Inflammatory macrophage treated with lipopolysaccharide for 4 hours (primary cell): ENCODE measurements at regions not wholly inside any gene's neighbourhood (a gene's known extent, or its start where the extent isn't known, plus 50 kb on each side); places are given as distances from the start of the nearest gene placed in this dataset.
"Not testable (repeated sequence)": the region's sequence is repeated elsewhere in the genome, so short reads cannot be mapped to it uniquely, and the experiment has no call there.

Experiments used
- DNase-seq: peaks from one replicate; pipeline ENCODE4 v3.0.0-alpha.2; 2020

- no peak for DNase-seq
These were observed 516.9 kb downstream of the REEP3 start for GRCh38 chr10:64038107-64038506.

DNA sequence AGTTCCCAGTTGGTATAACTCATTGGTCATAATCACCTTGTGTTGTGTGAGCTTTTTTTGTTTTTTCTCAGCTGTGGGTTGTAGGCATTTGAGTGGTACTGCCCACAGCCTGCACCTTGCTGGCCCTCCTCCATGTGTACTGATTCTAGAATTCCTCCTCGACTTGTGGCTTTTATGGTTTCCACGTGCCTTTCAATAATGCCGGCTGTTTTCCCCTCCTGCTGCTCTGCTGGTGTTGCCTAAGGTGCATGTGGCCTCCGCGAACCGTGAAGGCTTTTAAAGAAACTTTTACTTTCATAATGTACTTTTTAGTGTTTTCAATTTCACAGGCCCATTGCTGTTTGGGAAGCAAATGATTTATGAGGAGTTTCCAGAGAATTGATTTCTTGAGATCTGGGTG is 518.0 kb downstream of the REEP3 start:
- DNase-seq, result peak; percentile 57

DNA sequence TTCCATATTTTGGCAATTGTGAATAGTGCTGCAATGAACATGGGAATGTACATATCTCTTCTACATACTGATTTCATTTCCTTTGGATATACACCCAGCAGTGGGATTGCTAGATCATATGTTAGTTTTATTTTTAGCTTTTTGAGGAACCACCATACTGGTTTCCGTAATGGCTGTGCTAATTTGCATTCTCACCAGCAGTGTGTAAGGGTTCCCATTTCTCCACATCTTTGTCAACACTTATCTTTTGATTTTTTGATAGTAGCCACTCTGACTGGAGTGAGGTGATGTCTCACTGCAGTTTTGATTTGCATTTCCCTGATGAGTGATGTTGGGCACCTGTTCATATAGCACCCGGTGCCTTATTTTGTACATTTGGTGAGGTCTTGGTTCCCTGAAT is 519.6 kb downstream of the REEP3 start:
- peak; percentile 79 for DNase-seq

- peak; percentile 72 for DNase-seq
These were observed 520.2 kb downstream of the REEP3 start for GRCh38 chr10:64041185-64041988.

DNA sequence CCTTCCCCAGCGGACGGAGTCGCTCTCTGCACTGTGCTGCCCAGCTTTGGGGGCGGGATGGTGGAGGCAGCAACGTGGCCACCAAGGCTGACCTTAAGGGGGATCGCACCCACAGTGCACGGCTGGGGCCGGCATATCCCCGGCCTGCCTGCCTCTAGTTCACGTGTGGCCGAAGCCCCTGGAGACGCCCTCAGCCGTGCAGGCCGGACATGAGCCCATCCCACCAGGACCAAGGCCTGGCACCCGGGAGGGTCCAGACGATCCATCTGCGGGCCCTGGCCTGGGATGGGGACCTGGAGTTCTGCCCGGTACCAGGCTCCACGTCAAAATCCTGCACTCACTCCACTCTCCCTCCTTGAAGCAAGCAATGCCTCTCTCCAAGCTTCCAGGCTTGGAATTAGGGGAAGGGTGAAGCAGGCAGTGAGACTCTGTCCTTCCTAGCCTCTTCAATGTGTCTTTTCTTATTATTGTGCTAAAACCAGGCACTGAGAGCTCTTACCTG is 520.8 kb downstream of the REEP3 start:
- DNase-seq, result no peak

GRCh38 chr10:64044098-64044497 is 522.9 kb downstream of the REEP3 start:
- DNase-seq, result no peak

DNA sequence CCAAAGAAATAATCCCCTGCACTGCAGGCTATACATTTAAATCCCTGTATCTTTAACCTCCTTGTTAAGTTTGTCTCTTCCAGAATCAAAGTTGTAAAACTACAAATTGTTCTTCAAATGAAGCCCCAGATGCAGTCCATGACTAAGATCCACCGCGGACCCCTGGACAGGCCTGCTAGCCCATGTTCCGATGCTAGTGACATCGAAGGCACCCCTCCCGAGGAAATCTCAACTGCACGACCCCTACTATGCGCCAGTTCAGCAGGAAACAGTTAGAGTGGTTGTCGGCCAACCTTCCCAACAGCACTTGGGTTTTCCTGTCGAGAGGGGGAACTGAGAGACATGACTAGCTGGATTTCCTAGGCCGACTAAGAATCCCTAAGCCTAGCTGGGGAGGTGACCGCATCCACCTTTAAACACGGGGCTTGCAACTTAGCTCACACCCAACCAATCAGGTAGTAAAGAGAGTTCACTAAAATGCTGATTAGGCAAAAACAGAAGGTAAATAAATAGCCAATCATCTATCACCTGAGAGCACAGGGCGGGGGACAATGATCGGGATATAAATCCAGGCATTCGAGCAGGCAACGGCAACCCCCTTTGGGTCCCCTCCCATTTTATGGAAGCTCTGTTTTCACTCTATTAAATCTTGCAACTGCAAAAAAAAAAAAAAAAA is 523.9 kb downstream of the REEP3 start:
- DNase-seq, result not testable (repeated sequence)

GRCh38 chr10:64054392-64054791 is 533.2 kb downstream of the REEP3 start:
- DNase-seq, result no peak

GRCh38 chr10:64059884-64060283 is 538.7 kb downstream of the REEP3 start:
- no peak for DNase-seq

DNA sequence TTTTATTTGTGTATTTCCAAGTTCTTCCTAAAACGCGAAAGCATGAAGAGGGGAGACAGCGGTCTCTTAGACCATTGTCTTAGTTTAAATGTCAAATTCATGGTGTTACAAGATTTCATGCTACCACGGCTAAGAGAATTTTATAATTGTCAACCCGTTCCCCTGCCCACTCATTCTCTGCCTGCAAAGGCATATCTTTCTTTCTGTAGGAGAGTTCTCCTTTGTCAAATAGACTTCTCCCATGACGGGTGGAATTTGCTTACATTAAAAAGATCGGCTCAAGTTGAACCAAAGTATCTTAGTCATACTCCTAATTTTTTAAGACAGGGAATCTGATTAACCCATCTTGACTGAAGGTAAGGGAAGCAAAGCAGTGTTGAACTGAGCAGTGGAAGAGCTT is 539.2 kb downstream of the REEP3 start:
- DNase-seq, result no peak

DNA sequence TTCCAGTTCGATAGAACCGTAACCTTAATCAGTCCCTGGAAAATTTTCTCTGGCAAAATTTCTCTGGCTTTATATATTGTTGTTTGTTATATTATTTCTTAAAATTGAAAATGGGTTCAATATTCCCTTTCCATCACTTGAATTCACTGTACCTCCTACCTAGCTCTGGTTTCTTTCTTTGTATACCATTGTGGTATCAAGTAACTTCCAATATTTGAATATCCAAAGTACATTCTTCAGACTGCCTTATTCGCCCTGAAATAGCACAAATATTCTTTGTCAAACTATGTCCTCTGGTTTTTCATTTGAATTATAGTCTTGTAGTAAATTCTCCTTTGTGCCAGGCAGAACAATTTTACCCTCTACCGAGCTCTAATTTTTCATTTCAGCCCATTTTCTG is 541.6 kb downstream of the REEP3 start:
- DNase-seq, result no peak

DNA sequence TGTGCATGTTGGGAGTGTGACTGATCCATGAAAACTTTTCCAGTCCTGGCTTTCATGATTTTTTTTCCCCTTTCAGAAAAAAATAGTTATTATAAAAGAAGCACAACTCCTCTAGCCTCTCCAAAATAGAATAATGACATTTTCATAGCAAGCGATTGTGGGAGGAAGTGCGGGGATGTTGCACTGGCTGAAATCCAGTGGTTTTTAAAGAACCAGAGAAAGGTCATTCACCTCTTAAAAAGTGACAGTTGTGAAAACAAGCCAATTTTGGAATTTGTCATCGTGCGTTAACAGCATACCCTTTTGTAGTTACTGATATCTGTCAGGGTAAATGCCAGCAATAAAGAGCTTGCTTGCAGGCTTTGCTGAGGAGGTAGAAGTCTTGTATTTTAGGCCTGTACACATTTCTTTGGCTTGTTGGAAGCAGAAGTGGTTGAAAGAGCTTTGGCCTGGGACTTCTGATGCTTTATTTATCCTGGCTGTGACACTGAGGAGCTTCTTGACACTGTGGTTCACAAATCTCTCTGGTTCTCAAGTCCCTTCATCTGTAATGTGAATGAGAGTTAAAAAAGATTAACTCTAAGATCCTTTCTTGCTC is 545.9 kb downstream of the REEP3 start:
- no peak for DNase-seq

GRCh38 chr10:64067859-64068258 is 546.7 kb downstream of the REEP3 start:
- DNase-seq, result no peak

- DNase-seq, result no peak
These were observed 549.0 kb downstream of the REEP3 start for GRCh38 chr10:64070241-64070640.

DNA sequence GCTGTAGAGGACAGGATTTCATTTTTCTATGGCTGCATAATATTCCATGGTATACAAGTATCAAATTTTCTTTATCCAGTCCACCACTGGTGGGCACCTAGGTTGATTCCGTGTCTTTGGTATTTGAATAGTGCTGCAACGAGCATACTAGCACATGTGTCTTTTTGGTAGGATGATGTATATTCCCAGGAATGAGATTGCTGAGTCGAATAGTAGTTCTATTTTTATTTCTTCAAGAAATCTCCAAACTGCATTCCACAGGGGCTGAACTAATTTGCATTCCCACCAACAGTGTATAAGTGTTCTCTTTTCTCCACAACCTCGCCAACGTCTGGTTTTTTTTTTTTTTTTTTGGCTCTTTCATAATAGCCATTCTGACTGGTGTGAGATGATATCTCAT is 550.0 kb downstream of the REEP3 start:
- no peak for DNase-seq

- no peak for DNase-seq
These were observed 554.4 kb downstream of the REEP3 start for GRCh38 chr10:64075604-64076003.

GRCh38 chr10:64076322-64076940 is 555.2 kb downstream of the REEP3 start:
- DNase-seq, result no peak

- DNase-seq, result no peak
These were observed 558.1 kb downstream of the REEP3 start for GRCh38 chr10:64079341-64079740.

DNA sequence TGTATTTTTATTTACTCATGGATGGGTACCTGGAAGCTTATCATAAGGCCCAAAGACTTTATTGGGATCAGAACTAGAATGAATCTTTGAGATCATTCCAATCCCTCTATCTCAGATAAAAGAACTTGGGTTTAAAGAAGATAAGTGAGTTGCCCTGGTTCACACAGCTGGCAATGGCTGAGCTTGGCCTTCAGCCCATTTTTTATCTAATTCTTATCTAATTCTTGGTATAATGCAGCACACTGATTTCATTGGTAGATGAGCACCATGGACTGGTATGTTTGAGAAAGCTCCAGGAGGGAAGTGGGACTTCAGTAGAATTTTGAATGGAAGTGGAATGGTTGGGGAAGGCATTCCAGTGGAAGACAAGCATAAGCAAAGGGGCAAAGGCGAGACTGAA is 558.9 kb downstream of the REEP3 start:
- no peak for DNase-seq

DNA sequence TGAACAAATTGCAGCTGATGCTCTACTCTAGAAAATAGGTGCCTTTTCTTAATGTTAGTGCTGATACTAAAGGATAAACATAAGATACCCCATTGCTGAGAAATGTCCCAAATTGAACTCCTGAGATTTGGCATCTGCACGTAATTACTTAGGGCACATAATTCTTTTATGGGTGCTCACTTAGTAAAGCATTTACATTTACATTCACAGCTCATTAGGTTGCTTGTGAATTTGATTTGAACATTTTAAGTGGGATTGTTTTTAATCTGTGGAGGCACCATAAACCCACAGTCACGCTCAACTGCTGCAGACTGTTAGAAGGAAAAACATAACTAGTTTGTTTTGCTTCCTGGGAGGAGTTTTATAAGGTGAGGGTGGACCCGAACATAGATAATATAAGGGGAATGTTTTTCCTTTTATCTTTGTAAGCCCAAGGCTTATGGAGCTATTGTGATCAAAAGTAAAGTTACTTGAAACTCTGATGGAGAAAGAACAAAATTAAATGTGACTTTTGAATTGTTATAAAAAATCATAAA is 560.8 kb downstream of the REEP3 start:
- DNase-seq, result no peak

- DNase-seq, result no peak
These were observed 565.0 kb downstream of the REEP3 start for GRCh38 chr10:64086083-64086767.

DNA sequence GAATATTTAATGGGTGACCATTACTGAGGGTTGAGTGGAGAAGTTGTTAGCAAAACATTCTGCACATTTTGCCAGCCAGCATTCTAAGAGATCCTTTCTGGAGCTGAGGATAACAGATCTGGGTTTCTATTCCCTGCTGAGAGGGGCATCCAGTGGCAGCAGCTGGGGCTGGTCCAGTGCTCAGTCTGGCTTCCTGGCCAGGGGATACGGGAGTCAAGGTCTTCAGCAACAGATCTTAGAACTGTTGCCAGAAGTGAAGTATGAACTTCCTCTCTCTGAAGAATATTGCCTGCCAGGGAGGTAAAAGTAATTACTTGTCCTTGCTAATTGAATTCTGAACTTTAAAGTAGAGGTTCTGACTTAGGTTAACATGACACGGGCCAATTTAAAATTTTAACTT is 568.4 kb downstream of the REEP3 start:
- DNase-seq, result no peak

GRCh38 chr10:64090865-64091264 is 569.7 kb downstream of the REEP3 start:
- no peak for DNase-seq
